WERI-Rb-1 (cell line): ENCODE measurements at regions not wholly inside any gene's neighbourhood (a gene's known extent, or its start where the extent isn't known, plus 50 kb on each side); places are given as distances from the start of the nearest gene placed in this dataset.
"Not testable (repeated sequence)": the region's sequence is repeated elsewhere in the genome, so short reads cannot be mapped to it uniquely, and the experiment has no call there.

Source experiments
- DNase-seq: peaks from one replicate; pipeline ENCODE4 v3.0.0-alpha.2; 2020
- H3K27ac ChIP-seq: fragments of 250-450 bp; sonication (Bioruptor Pico); 2 replicates; pipeline ENCODE4 v1.5.1; 2020; ENCODE audit warnings: mild to moderate bottlenecking, moderate library complexity
- H3K27me3 ChIP-seq: fragments of 250-450 bp; sonication (Bioruptor Pico); 2 replicates; pipeline ENCODE4 v1.5.1; 2021; ENCODE audit warnings: mild to moderate bottlenecking, low read depth, moderate library complexity; ENCODE audit not compliant: insufficient read depth, severe bottlenecking
- H3K36me3 ChIP-seq: fragments of 250-450 bp; sonication (Bioruptor Pico); 2 replicates; pipeline ENCODE4 v1.5.1; 2020; ENCODE audit warnings: mild to moderate bottlenecking, moderate library complexity
- H3K4me3 ChIP-seq: 2 replicates; pipeline ENCODE4 v1.5.1; 2011; ENCODE audit warnings: low read depth, mild to moderate bottlenecking, control low read depth, low read length
- H3K9me3 ChIP-seq: fragments of 250-450 bp; sonication (Bioruptor Pico); 2 replicates; pipeline ENCODE4 v1.5.1; 2021; ENCODE audit warnings: mild to moderate bottlenecking, moderate library complexity; ENCODE audit not compliant: severe bottlenecking
- TF ChIP-seq, protein P1 (sequence below): IDR thresholded peaks from 2 replicates; pipeline ENCODE4 v1.5.1; 2011; ENCODE audit warnings: low read depth, mild to moderate bottlenecking, control low read depth, inconsistent platforms, low read length

GRCh38 chr6:21937466-21937865 is 343.9 kb downstream of the SOX4 start:
- no peaks in the 10 kb centered on the region for H3K9me3 ChIP-seq
- H3K4me3 ChIP-seq = no peak overlapping the region
- no peak overlapping the region for H3K27ac ChIP-seq
- no peak for DNase-seq
- TF ChIP-seq, protein P1, sequence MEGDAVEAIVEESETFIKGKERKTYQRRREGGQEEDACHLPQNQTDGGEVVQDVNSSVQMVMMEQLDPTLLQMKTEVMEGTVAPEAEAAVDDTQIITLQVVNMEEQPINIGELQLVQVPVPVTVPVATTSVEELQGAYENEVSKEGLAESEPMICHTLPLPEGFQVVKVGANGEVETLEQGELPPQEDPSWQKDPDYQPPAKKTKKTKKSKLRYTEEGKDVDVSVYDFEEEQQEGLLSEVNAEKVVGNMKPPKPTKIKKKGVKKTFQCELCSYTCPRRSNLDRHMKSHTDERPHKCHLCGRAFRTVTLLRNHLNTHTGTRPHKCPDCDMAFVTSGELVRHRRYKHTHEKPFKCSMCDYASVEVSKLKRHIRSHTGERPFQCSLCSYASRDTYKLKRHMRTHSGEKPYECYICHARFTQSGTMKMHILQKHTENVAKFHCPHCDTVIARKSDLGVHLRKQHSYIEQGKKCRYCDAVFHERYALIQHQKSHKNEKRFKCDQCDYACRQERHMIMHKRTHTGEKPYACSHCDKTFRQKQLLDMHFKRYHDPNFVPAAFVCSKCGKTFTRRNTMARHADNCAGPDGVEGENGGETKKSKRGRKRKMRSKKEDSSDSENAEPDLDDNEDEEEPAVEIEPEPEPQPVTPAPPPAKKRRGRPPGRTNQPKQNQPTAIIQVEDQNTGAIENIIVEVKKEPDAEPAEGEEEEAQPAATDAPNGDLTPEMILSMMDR = no peak
- no peaks in the 10 kb centered on the region for H3K36me3 ChIP-seq
- no peaks in the 10 kb centered on the region for H3K27me3 ChIP-seq

GRCh38 chr6:21939066-21939465 is 345.5 kb downstream of the SOX4 start:
- H3K36me3 ChIP-seq, DNase-seq: not testable (repeated sequence)

GRCh38 chr6:21941926-21942325 is 348.4 kb downstream of the SOX4 start:
- Histone ChIP-seq H3K4me3 (no peak overlapping the region), H3K36me3 (no peaks in the 10 kb centered on the region), H3K27me3 (no peaks in the 10 kb centered on the region), H3K27ac (no peak overlapping the region), H3K9me3 (no peaks in the 10 kb centered on the region)
- TF ChIP-seq, protein P1 = no peak
- no peak for DNase-seq

More at GRCh38 chr6:21939066-21939465, 345.5 kb downstream of the SOX4 start:
- not testable (repeated sequence) for H3K27me3 ChIP-seq, H3K9me3 ChIP-seq, H3K27ac ChIP-seq, H3K4me3 ChIP-seq

- Histone ChIP-seq H3K4me3 (no peak overlapping the region), H3K9me3 (no peaks in the 10 kb centered on the region), H3K36me3 (no peaks in the 10 kb centered on the region), H3K27ac (no peak overlapping the region), H3K27me3 (no peaks in the 10 kb centered on the region)
- DNase-seq = no peak
- TF ChIP-seq, protein P1 = no peak
Measured at GRCh38 chr6:21942897-21943296, 349.3 kb downstream of the SOX4 start.

DNA sequence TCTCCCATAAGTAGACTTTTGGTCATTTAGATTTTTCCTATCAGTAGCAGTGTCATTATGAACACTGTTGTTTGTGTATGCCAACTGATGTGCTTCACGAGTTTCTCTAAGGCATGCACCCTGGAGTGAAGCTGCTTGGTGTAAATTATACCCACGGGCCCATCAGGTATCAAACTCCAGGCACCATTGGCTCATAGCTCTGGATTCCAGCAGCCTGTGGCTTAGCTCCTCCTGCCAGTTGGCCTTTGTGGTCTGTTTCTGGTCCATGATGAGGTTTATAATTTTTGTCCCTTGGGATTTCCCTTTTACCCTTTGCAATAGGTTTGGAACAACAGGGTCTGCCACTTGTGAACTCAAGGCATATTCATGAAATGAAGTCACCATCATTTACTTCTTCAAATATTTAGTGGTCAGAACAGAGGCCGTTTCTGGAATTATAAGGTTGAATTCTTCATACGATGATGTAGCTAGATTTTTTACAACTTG is 350.5 kb downstream of the PRL start:
- Histone ChIP-seq H3K36me3 (no peaks in the 10 kb centered on the region), H3K27ac (no peak overlapping the region), H3K27me3 (no peaks in the 10 kb centered on the region), H3K9me3 (no peaks in the 10 kb centered on the region), H3K4me3 (no peak overlapping the region)
- DNase-seq = no peak
- TF ChIP-seq, protein P1 = no peak

GRCh38 chr6:21947227-21947626 is 349.6 kb downstream of the PRL start:
- not testable (repeated sequence) for H3K4me3 ChIP-seq, H3K27me3 ChIP-seq, H3K9me3 ChIP-seq, H3K36me3 ChIP-seq, DNase-seq, H3K27ac ChIP-seq

- Histone ChIP-seq H3K36me3 (no peaks in the 10 kb centered on the region), H3K9me3 (no peaks in the 10 kb centered on the region), H3K27ac (no peak overlapping the region), H3K27me3 (no peaks in the 10 kb centered on the region), H3K4me3 (no peak overlapping the region)
- no peak for DNase-seq
- TF ChIP-seq, protein P1 = no peak
Measured at GRCh38 chr6:21947731-21948386, 349.0 kb downstream of the PRL start.
